T-helper 1 cell treated with Interleukin-12 subunit alpha and Interleukin-12 subunit beta and Interleukin-4 antibody, amounts not matched to agents 30 ng/mL and 1 ng/mL, for 36 hours (primary cell): ENCODE measurements at regions not wholly inside any gene's neighbourhood (a gene's known extent, or its start where the extent isn't known, plus 50 kb on each side); places are given as distances from the start of the nearest gene placed in this dataset.

Experiments
- intact Hi-C: fragments of 100-400 bp; cut with micrococcal nuclease; formaldehyde crosslinking; loops from one replicate; pipeline ENCODE4 v1.15.1; 2024

DNA sequence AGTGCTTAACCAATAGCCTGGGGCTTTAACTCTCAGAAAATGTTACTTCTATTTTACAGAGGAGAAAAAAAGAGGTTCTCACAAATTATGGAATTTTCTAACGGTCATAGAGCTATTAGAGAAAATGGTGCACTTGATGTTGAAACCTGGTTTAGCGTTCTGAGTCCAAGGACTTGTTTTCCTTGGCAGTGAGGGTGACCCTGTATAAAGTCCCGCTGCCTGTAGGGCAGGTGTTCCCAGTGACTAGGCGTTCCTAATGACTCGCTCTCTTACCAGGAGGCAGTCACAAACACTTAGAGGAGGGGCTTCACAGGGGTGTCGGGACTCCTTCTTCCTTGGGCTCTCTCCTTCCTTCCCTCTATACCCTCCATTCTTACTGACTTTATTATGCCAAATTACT lies 175.8 kb downstream of the ACTR3 start:
- intact Hi-C loops: no loop called here

DNA sequence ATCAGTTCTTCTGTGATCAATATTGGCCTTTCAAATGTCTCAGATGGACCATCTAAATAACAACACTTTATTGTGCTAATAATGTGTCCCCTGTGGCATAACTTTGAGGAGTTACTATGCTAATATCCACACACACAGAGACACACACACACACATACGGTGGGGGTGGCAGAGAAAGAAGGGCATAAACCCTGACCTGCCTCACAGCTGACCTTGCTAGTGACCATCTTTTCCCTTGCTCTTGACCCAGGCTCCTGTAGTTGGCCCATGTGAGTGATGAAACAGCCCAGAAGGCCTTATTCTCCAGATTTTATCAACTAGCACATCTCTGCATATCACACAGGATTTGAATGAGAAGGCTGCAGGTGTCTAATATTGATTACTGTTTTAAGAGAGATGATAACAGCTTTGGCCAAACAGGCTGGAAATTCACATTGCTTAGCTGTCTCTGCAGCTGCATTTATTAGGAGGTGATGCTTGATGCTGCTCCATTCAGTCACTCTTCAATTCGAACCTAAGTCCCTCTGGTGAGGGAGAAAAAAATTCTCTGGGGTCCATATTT lies 176.4 kb downstream of the ACTR3 start:
- intact Hi-C loops: no loop called here

DNA sequence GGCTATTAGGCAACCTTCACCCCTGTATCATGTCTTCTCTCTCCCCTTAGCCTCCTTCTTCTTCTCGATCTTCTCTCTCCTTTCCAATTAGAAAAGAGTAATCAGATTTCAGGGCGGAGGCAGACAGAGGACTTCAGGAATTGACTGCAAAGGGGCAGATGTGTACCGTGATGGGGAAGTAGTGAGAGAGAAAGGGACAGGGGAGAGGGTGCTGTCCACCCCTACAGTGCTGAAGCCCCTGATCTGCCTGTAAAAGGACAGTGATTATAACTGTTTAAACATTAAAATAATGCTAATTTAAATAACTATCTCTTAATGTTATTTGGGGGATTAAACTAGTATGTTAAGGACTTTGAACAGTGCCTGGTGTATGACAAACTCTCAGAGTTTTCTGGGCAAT lies 178.5 kb downstream of the ACTR3 start:
- intact Hi-C loops: no loop called here

DNA sequence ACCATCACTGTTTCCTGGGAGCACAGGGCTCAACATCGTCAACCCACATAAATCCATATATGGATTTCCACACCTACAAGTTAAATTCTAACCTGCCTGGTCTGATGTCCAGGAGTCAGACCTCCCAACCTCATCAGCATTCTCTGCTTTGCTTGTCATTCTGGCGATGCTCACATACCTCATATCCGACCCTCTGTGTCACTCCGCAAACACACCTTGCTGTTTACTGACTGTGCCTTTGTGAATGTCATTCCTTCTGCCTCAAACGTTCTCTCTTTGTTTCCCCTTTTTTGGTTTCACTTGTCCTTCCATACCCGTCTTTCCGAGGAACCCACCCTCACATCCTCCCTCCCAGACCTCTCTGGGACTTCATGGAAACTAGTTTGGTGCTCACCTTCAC lies 187.1 kb downstream of the ACTR3 start:
- intact Hi-C loops: no loop called here

DNA sequence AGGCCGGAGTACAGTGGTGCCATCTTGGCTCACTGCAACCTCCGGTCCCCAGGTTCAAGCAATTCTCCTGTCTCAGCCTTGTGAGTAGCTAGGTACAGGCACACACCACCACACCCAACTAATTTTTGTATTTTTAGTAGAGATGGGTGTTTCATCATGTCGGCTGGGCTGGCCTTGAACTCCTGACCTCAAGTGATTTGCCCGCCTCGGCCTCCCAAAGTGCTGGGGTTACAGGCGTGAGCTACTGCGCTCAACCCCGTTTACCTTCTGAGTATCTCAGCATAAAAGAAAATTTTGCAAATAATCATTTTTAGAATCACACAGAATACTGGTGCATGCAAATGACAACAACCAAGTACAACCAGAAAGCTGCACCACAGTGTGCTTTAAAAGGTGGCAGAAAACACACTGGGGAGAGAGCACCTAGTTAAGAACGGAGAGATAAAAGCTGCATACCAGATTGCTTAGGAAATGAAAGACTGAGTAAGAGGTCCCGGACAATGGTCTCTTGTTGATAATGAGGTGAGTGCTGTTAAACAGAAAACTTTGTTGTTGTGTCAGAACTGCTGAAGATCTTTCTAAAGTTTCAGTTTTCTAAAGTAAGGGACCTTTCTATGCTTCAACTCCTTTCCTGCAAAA lies 189.6 kb downstream of the ACTR3 start:
- intact Hi-C loops: no loop called here

DNA sequence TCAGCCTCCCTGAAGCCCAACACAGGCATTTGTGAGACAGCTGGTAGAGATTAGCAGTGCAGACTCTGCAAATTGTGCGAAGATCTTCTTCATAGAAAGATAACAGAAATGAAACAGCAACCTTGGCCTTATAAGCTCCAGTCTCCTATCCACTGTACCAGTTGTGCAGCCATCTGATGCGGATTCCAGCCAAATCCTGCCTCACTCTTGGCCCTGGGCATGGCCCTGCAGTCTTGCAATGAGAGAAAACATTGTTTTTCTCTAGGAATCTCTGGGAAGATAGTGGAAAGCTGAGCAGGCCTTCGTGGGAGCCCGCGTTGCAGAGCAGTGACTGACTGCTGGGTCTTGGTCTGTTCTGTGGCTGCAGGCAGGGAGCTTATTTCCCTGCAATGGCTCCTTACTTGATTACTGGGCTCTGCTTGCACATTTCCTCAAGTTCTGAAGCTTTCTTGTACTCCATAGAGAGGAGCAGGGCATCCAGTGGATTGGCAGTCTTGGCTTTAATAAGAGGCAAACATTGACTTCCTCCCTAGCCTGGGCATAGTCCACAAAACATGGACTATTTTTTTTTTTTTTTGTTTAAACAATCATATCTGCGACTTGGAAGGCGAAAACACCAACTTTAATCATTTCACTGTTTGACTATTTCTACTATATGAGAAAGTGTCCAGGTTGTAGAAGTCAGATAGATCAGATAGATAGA lies 193.0 kb downstream of the ACTR3 start:
- intact Hi-C loops: no loop called here

DNA sequence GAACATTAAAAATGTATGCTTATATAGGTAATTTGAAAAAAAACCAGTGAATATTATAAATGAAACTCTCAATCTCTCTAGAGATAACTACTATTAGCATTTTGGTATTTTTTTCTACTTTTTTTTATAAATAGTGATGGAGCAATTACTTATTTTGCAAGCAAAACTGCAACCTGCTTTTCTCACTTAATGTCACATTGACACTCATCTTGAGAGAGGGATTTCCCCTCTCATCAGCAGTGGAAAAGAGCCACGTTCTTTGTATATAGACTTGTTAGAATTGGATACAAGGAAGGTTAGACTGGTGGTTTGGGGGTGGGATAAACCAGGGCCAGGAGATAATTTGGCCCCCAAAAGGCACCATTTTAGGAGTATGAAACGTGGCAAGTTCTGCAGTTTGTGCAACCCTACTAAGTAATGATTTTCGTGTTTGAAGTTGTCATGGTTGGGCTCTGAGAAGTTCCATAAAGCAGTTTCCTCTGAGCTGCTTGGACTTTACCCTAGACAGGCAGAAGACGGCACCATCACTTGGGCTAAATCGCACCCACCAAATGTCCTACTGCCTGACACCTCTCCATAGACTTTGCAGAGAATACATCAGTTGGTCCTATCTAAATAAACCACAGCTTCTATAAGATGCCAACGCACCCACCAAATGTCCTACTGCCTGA lies 194.0 kb downstream of the ACTR3 start:
- intact Hi-C loops: no loop called here

DNA sequence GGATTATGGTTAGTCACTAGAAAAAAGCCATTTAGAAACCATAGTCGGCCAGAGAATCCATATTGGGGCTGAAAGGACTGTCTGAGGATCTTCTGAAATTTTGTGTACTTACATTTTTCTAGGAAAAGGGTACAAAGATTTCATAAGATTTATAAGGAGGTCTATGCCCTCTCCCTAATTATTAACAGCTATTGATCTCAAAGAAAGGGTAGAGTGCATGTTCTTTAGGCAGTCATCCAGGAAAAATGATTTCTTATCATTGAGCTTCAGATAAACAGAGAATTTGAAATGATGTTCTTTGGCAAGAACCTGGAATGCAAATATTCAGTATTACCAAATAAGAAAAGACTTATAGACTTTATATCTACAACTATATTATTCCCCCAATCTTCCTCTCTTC lies 195.3 kb downstream of the ACTR3 start:
- intact Hi-C loops: no loop called here

DNA sequence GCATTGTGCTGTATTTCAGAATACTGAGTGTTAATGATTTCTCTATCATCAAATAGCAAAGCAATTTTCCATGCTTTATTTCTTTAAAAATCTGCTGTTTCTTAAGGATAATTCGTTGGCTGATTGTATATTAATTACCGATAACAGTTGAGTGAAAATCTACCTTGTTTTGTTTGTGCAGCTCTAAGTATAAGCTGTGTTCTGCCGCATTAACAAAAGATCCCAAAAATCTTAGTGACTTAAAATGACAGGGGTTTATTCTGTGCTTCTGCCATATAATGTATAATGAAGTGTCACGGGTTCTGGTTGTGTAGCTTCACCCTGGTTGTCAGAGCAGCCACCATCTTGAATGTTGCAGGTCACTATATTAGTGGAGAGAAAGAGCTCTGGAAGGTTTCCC lies 196.1 kb downstream of the ACTR3 start:
- intact Hi-C loops: no loop called here

DNA sequence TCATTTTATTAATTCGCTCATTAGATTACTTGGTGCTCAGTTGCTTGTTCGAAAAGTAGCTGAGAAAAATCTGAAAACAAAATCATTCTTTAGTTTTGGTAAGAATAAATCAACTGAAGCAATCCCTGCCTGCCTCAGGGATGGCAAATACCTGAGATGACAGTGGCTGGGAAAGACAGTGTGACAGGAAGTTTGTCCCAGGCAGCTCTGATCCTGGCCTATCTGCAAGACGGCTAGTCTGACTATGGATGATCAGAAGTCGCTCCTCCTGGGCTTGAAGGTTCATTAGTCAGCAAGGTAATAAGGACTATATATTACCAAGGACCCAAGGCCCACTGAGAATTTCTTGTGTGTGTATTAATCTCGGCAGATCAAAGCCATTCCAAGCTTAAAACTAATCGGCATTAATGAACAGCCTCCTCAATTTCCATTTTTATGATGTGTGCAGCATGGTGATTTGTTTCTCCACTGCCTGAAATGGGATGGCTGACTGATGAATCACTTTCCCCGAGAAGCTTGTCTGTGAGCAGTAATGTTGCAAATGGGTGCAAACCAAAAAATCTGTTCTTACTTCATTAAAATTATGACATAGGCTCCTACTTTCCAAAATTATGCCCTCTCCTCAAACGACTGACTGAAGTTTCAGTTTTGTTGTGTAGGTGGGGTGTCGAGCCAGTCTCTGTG lies 199.9 kb downstream of the ACTR3 start:
- intact Hi-C loops: no loop called here

DNA sequence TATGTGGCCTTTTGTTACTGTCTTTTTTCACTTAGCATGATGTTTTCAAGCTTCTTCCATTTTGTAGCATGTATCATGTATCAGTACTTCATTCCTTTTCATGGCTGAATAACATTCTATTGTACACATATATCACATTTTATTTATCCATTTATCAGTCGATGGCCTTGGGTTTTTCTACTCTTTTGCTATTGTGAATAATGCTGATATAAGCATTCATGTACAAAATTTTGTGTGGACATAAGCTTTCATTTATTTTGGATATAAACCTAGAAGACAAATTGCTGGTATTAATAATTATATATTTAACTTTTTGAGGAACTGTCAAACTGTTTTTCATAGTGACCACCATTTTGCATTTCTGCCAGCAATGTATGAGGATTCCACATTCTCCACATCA lies 201.1 kb downstream of the ACTR3 start:
- intact Hi-C loops: no loop called here

DNA sequence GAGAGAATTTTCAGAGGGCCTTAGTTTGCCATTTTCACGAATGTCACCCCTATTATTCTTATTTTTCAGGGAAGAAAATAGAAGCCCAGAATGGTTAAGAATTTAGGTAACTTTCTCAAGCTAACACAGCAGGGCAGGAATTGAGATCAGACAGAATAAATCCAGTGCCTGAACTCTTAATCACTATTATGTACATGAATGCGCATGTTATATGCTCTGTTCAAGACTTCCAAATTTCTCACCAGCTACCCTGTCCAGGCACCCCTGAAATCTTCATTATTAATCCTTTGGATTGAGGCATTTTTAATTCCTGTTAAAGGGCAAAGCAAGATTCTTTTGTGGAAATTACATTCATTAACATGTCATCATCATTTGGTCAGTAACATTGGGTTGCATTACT lies 218.4 kb downstream of the ACTR3 start:
- intact Hi-C loops: no loop called here

DNA sequence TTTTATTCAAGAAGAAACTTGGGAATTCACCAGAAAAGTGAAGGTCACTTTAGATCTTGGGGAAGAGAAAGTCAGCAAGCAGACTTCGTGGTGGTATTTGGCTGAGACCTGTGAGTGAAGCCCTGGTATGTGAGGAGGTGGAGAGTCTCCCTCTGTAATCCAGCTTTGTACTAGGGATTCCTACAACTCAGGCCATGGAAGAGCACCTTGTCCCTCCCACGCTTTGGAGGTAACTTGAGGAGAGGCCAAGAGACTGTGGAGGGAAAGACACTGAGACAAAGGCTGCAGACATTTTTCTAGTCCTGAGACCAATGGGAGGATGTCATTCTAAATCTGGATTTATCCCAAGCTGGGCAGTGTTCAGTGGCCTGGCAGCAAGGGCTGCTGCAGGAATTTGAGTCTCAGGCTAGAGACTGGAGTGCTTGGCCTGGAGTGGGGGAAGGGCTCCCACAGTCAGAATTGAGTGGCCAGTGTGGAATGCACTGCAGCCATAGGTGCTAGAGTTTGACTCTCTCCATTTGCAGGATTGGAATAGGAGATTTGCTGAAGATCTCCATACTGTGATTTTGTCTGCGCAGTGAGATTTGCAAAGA lies 219.0 kb downstream of the ACTR3 start:
- intact Hi-C loops: no loop called here

DNA sequence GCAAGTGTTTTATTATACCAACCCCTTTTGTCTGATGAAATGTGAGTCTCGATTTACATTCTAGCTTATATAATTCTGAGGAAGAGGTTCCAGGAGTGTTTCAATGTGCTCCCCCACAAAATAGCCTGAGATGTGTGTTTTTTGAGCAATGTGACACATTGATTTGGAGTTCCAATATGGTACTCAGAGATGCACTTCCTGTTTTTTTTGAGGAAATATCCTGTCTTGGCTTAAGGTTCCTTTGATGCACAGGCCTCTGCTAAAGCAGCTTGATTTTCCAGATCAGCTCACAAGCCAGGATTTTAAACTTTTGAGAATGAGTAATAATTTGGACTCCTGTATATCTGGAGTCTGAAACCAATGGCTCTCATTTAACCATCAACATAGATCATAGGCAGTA lies 221.4 kb downstream of the ACTR3 start:
- intact Hi-C loops: no loop called here

DNA sequence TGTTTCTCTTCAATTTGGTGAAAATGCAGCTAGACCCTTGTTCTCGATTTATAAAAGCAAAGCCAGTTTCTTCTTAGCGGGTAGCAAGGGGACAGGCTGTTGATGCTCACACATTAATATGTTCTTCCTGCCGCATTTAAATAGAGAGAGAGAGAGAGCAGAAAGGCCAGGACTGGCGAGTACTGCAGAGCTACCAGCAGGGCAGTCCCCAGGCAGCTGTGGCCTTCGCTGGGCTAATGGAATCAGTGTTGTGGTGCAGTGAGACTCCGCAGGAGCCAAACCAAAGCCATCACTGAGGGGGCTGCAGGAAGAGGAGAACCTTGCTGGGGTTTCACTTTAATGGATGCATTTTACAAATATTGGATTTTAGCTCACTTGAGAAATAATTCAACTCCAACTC lies 223.6 kb downstream of the ACTR3 start:
- intact Hi-C loops: no loop called here

DNA sequence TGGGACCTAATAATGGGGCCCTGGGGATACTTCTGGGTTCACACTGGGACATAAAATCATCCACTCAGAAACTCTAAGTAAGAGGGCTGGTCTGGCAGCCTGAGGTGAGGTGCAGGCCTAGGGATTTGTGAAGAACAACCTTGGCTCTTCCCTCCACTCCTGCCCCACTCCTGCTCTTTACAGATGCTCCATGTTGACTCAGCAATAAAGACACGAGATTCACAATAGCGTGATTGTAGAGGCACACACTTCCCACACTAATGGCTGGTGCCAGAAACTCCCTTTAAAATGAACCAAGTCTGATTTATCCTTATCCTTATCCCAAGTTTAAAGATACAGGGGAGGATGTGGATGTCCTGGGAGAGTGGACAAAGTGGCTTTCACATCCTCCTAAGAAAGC lies 228.2 kb downstream of the ACTR3 start:
- intact Hi-C loops: no loop called here

DNA sequence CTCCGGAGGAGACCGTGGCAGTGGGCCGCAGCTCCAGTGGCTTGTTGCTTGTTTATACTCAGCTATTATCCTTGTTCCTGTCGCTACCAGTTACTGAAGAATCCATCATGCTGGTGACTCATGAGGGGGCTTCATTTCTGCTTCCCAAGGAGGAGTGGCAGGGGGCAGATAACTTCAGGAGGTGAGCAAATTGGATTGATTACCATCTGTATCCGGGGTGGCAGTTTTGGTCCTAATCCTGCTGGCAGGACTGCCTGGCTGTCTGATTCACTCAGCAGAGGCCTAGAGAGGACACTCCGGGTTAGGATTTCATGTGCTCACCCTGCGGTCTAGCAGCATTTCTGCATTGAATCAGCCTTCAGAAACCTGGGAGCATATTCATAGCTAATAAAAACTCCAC lies 230.0 kb downstream of the ACTR3 start:
- intact Hi-C loops: no loop called here

DNA sequence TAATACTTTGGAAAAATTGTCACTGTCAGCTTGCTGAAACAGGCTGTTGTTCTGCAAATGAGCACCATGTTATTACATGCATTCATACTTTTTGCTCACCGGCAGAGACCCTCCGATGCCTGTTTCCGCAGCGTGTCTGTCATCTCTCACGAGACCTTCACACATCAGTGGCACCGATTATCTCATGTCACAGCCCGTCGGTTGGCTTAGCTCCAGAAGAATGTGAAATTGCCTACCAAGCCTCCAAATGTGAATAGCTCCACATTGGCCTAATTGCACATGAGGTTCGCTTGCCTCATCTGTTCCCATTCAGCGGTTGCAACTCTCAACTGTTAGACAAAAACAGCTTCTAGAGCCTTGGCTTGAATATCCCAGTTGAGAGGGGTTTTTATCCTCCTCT lies 233.0 kb downstream of the ACTR3 start:
- intact Hi-C loops: no loop called here

DNA sequence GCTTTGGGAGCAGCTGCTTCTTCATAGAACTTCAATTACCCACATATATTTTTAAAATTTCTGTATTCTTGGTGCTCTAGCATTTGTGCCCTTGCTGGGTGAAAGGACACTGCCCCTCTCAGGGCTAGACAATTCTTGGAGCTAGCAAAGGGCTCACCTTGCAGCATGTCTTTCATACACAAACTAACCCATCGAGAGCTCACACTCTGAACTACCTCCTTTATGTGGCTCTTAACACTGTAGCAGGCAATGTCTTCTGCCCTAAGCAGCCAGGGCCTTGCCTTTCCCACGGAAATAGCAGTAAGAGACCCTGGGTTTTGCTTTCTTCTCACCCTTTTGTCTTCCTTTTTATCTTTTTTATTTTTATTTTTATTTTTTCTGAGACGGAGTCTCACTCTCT lies 234.0 kb downstream of the ACTR3 start:
- intact Hi-C loops: no loop called here

DNA sequence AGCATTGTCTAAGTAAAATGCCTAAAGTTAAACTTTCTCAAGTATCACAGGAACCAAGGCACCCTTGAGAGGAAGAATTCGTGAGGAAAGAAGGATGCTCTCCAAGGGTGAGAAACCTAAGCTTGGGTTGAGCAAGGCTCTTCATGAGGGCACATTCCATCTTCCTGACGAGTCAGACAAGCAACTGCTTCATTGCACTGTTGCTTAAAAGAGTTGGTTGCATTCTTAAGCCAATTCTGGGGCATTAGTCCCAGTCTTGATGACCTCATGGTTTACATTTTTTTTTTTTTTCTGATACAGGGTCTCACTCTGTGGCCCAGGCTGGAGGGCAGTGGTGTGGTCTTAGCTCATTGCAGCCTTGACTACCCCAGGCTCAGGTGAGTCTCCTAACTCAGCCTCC lies 237.5 kb downstream of the ACTR3 start:
- intact Hi-C loops: no loop called here

DNA sequence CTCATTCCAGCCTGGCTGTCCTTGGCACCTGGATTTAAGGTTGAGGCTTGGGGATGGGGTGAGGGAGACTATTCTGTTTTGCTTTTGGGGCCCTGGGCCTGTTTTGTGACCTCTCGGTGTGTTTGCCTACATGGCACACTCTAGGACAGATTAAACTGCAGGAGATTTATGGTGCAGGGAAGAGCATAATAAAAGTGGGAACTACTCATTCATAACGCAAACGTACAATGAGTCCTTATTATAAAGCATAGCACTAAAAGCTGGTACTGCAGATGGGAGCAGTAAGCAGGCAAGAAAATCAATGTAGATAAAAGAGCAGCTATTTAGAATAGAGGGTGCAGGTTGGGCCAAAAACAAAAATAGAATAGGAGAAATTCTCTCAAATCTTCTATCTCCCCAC lies 238.4 kb downstream of the ACTR3 start:
- intact Hi-C loops: no loop called here

DNA sequence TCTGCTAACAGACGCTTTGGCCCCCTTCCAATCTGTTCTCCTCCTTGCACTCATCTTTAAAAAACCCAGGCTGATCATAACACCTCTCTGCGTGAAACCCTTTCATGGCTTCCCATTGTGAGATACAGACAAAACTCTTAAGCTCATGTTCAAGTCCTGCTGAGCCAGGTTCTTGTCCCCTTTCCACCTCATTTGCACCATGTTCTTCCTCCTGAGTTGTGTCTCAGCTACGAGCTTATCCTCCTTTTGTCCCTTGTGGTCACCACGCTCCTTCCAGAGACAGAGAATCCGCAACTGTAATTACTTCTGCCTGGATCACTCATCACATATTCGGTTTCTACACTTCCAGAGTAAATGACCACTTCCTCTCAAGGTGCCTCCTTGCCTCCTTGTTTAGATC lies 238.8 kb downstream of the ACTR3 start:
- intact Hi-C loops: no loop called here
